ENCODE measurements at regions not wholly inside any gene's neighbourhood (a gene's known extent, or its start where the extent isn't known, plus 50 kb on each side); places are given as distances from the start of the nearest gene placed in this dataset.
A peak's percentile ranks its signal among the peaks of the same experiment; 100 is the strongest.

GRCh38 chr2:226676618-226677017 is 123.0 kb downstream of the IRS1 start (continued):
- TF ChIP-seq KLF7 (tag by site-specific recombination; IDR thresholded peaks at IDR 0.05; ENCODE audit: borderline replicate concordance) (no peak), MZF1 (tag by site-specific recombination; IDR thresholded peaks at IDR 0.05; ENCODE audit: borderline replicate concordance) (no peak), ZIC2 (tag by site-specific recombination; IDR thresholded peaks at IDR 0.05) (no peak)
- TF ChIP-seq, protein P1, sequence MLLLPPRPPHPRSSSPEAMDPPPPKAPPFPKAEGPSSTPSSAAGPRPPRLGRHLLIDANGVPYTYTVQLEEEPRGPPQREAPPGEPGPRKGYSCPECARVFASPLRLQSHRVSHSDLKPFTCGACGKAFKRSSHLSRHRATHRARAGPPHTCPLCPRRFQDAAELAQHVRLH (tag by site-specific recombination; IDR thresholded peaks at IDR 0.05), result no peak
- TF ChIP-seq, protein P2, sequence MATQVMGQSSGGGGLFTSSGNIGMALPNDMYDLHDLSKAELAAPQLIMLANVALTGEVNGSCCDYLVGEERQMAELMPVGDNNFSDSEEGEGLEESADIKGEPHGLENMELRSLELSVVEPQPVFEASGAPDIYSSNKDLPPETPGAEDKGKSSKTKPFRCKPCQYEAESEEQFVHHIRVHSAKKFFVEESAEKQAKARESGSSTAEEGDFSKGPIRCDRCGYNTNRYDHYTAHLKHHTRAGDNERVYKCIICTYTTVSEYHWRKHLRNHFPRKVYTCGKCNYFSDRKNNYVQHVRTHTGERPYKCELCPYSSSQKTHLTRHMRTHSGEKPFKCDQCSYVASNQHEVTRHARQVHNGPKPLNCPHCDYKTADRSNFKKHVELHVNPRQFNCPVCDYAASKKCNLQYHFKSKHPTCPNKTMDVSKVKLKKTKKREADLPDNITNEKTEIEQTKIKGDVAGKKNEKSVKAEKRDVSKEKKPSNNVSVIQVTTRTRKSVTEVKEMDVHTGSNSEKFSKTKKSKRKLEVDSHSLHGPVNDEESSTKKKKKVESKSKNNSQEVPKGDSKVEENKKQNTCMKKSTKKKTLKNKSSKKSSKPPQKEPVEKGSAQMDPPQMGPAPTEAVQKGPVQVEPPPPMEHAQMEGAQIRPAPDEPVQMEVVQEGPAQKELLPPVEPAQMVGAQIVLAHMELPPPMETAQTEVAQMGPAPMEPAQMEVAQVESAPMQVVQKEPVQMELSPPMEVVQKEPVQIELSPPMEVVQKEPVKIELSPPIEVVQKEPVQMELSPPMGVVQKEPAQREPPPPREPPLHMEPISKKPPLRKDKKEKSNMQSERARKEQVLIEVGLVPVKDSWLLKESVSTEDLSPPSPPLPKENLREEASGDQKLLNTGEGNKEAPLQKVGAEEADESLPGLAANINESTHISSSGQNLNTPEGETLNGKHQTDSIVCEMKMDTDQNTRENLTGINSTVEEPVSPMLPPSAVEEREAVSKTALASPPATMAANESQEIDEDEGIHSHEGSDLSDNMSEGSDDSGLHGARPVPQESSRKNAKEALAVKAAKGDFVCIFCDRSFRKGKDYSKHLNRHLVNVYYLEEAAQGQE (tag by site-specific recombination; IDR thresholded peaks at IDR 0.05), result no peak

- Histone ChIP-seq H3K36me3 (ENCODE audit: control insufficient read depth in 2 of 2, insufficient read depth in 1 of 2, low read length in 2 of 2) (no peaks in the 10 kb centered on the region), H3K27ac (ENCODE audit: extremely low read depth, low read depth, low read length) (no peak overlapping the region), H3K4me1 (ENCODE audit: control insufficient read depth, insufficient read depth, low read length) (peaks cover 11% of the 10 kb centered on the region), H3K4me3 (ENCODE audit: low read depth, low read length) (no peak overlapping the region), H3K9me3 (ENCODE audit: control insufficient read depth, insufficient read depth, low read depth, low read length) (no peaks in the 10 kb centered on the region)
- no peak for TF ChIP-seq ZBTB10 (tag by site-specific recombination; IDR thresholded peaks at IDR 0.05)
- ChIA-PET CTCF (interaction anchor here (0.6 to 3.0 kb wide), 4 partner anchors 33 to 1005 kb away, joined by 3 to 12 read pairs (median 3); no protein-coding TSS in a partner anchor), POLR2A (interaction anchor here (0.7 to 1.5 kb wide), 3 partner anchors 13 to 21 kb away, joined by 3 to 8 read pairs (median 4); no protein-coding TSS in a partner anchor)
Measured at GRCh38 chr2:226674123-226674522, 125.5 kb downstream of the IRS1 start.

- Histone ChIP-seq H3K27ac (ENCODE audit: extremely low read depth, low read depth, low read length) (no peak overlapping the region), H3K9me3 (ENCODE audit: control insufficient read depth, insufficient read depth, low read depth, low read length) (no peaks in the 10 kb centered on the region), H3K4me1 (ENCODE audit: control insufficient read depth, insufficient read depth, low read length) (peaks cover 11% of the 10 kb centered on the region), H3K36me3 (ENCODE audit: control insufficient read depth in 2 of 2, insufficient read depth in 1 of 2, low read length in 2 of 2) (no peaks in the 10 kb centered on the region), H3K4me3 (ENCODE audit: low read depth, low read length) (no peak overlapping the region)
- POLR2A ChIA-PET, result interaction anchor here (0.6 to 1.5 kb wide), 4 partner anchors 14 to 196 kb away, joined by 3 to 8 read pairs (median 3); no protein-coding TSS in a partner anchor
- CTCF ChIA-PET, result interaction anchor here (0.5 to 1.5 kb wide), 7 partner anchors 19 to 1004 kb away, joined by 3 to 5 read pairs (median 3); no protein-coding TSS in a partner anchor
- TF ChIP-seq ZNF521 (tag by site-specific recombination; IDR thresholded peaks at IDR 0.05), result no peak
- TF ChIP-seq PRDM6 (tag by site-specific recombination; IDR thresholded peaks at IDR 0.05), result peak; percentile 18; the same call in 1 of the 2 replicates
- no peak for TF ChIP-seq ZNF223 (tag by site-specific recombination; IDR thresholded peaks at IDR 0.05)
- no peak for TF ChIP-seq KLF9 (tag by site-specific recombination; IDR thresholded peaks at IDR 0.05; ENCODE audit: low read depth)
- peak; percentile 55; the same call in 1 of the 2 replicates for TF ChIP-seq TCF7L2 (IDR thresholded peaks at IDR 0.05; ENCODE audit: borderline replicate concordance, low read depth, low read length)
- TF ChIP-seq HOXD13 (CRISPR knock-in tag; IDR thresholded peaks at IDR 0.05; ENCODE audit: borderline replicate concordance), result peak; percentile 75; the same call in 1 of the 2 replicates
- no peak for TF ChIP-seq ZNF112 (tag by site-specific recombination; IDR thresholded peaks at IDR 0.05)
- TF ChIP-seq ZNF302 (tag by site-specific recombination; IDR thresholded peaks at IDR 0.05; ENCODE audit: low read depth), result no peak
- no peak for TF ChIP-seq ZNF664 (tag by site-specific recombination; IDR thresholded peaks at IDR 0.05)
- TF ChIP-seq ZNF529 (tag by site-specific recombination; IDR thresholded peaks at IDR 0.05; ENCODE audit: insufficient replicate concordance), result no peak
- TF ChIP-seq, protein P1 (tag by site-specific recombination; IDR thresholded peaks at IDR 0.05), result peak; percentile 78
- TF ChIP-seq ZNF623 (tag by site-specific recombination; IDR thresholded peaks at IDR 0.05), result no peak
- peak; percentile 59; the same call in 1 of the 2 replicates for TF ChIP-seq ZNF660 (tag by site-specific recombination; IDR thresholded peaks at IDR 0.05)
- TF ChIP-seq, protein P3, sequence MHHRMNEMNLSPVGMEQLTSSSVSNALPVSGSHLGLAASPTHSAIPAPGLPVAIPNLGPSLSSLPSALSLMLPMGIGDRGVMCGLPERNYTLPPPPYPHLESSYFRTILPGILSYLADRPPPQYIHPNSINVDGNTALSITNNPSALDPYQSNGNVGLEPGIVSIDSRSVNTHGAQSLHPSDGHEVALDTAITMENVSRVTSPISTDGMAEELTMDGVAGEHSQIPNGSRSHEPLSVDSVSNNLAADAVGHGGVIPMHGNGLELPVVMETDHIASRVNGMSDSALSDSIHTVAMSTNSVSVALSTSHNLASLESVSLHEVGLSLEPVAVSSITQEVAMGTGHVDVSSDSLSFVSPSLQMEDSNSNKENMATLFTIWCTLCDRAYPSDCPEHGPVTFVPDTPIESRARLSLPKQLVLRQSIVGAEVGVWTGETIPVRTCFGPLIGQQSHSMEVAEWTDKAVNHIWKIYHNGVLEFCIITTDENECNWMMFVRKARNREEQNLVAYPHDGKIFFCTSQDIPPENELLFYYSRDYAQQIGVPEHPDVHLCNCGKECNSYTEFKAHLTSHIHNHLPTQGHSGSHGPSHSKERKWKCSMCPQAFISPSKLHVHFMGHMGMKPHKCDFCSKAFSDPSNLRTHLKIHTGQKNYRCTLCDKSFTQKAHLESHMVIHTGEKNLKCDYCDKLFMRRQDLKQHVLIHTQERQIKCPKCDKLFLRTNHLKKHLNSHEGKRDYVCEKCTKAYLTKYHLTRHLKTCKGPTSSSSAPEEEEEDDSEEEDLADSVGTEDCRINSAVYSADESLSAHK (tag by site-specific recombination; IDR thresholded peaks at IDR 0.05), result peak; percentile 67; the same call in 1 of the 2 replicates
- TF ChIP-seq SP7 (tag by site-specific recombination; IDR thresholded peaks at IDR 0.05), result 0 out of 2 replicates have a peak, but pooled peaks have one; percentile 47
Measured at GRCh38 chr2:226673314-226673723, 126.3 kb downstream of the IRS1 start.
